GM23338 (cell line): ENCODE measurements at regions not wholly inside any gene's neighbourhood (a gene's known extent, or its start where the extent isn't known, plus 50 kb on each side); places are given as distances from the start of the nearest gene placed in this dataset.

Experiments
- CREB1 ChIP-seq: fragments of 250-450 bp; sonication (Bioruptor Pico); IDR thresholded peaks from 2 replicates; pipeline ENCODE4 v1.5.0; 2020; ENCODE audit warnings: low read depth, mild to moderate bottlenecking, moderate library complexity
- EZH2 ChIP-seq: fragments of 200-600 bp; sonication (generic); IDR thresholded peaks from one replicate; pipeline ENCODE4 v1.8.0; 2017; ENCODE audit warnings: antibody characterized with exemption, mild to moderate bottlenecking, low read depth; ENCODE audit not compliant: unreplicated experiment
- STAT1 ChIP-seq: IDR thresholded peaks from one replicate; pipeline ENCODE4 v1.6.1; 2016; ENCODE audit warnings: antibody characterized with exemption; ENCODE audit not compliant: unreplicated experiment
- ZNF114 ChIP-seq: fragments of 250-450 bp; sonication (Bioruptor Pico); IDR thresholded peaks from 2 replicates; pipeline ENCODE4 v1.5.0; 2020; ENCODE audit warnings: mild to moderate bottlenecking, moderate library complexity
- TF ChIP-seq, protein P1 (sequence below), 2 experiments: fragments of 200-600 bp in 1 of 2; sonication (generic) in 1 of 2; conservative IDR thresholded peaks; 2 replicates each; pipeline versions ENCODE4 v1.5.1 to v1.6.1; 2016 to 2017; ENCODE audit warnings: antibody characterized with exemption in 2 of 2, low read depth in 2 of 2, mild to moderate bottlenecking in 2 of 2, moderate library complexity in 1 of 2
- TF ChIP-seq, protein P2 (sequence below): IDR thresholded peaks from 2 replicates; pipeline ENCODE4 v1.6.1; 2016; ENCODE audit warnings: antibody characterized with exemption
- TF ChIP-seq, protein P3 (sequence below): IDR thresholded peaks from one replicate; pipeline ENCODE4 v1.6.1; 2018; ENCODE audit warnings: antibody characterized with exemption; ENCODE audit not compliant: unreplicated experiment

DNA sequence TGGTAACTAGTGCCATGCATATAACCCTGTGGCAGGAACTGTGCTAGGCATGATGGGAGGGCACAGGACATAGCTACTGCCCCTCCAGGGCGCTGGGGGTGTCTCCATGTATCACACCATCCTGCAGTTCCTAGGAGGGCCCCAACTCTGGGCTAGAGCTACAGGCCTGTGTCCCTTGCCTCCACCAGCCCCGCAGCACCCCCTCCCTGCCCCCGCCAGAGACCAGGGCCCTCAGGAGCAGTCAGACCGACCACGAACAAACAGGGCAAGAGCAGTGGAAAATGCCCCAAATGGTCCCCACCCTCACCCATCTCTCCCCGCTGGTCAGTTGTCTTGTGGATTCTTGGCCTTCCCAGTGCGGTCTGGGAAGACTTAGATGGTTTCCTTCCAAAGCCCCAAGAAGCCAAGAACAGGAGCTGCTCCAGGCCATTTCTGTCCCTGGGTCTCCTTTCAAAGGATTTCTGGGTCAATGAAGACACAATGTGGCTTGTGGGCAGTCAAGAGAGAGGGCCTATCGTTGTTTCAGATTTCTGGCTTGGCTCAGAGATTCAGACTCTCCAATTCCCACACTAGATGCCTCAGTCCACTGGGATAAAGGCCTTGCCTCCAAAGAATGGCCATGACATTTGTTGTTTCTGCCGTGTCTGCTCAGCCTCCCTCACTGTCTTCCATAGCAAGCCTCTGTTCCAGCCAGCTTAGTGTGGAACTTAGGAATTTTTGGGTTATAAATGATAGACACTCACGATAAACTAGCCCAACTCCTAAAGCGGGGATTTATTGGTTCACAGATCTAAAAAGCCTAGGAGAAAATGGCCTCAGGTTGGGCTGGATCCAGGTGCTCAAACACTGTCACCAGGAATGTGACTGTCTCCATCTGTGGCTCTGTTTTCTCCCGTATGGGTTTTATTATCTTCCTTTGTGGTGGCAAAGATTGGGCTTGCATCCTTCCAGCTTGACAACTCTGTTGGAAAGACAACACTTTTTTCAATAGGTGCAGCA is 80.6 kb downstream of the LSM3 start:
- TF ChIP-seq, protein P1, sequence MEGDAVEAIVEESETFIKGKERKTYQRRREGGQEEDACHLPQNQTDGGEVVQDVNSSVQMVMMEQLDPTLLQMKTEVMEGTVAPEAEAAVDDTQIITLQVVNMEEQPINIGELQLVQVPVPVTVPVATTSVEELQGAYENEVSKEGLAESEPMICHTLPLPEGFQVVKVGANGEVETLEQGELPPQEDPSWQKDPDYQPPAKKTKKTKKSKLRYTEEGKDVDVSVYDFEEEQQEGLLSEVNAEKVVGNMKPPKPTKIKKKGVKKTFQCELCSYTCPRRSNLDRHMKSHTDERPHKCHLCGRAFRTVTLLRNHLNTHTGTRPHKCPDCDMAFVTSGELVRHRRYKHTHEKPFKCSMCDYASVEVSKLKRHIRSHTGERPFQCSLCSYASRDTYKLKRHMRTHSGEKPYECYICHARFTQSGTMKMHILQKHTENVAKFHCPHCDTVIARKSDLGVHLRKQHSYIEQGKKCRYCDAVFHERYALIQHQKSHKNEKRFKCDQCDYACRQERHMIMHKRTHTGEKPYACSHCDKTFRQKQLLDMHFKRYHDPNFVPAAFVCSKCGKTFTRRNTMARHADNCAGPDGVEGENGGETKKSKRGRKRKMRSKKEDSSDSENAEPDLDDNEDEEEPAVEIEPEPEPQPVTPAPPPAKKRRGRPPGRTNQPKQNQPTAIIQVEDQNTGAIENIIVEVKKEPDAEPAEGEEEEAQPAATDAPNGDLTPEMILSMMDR (conservative IDR thresholded peaks at IDR 0.05; ENCODE audit: low read depth in 2 of 2): no peak
- no peak for TF ChIP-seq STAT1
- TF ChIP-seq, protein P2, sequence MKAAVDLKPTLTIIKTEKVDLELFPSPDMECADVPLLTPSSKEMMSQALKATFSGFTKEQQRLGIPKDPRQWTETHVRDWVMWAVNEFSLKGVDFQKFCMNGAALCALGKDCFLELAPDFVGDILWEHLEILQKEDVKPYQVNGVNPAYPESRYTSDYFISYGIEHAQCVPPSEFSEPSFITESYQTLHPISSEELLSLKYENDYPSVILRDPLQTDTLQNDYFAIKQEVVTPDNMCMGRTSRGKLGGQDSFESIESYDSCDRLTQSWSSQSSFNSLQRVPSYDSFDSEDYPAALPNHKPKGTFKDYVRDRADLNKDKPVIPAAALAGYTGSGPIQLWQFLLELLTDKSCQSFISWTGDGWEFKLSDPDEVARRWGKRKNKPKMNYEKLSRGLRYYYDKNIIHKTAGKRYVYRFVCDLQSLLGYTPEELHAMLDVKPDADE: no peak
- TF ChIP-seq ZNF114: no peak
- no peak for TF ChIP-seq EZH2
- TF ChIP-seq, protein P3, sequence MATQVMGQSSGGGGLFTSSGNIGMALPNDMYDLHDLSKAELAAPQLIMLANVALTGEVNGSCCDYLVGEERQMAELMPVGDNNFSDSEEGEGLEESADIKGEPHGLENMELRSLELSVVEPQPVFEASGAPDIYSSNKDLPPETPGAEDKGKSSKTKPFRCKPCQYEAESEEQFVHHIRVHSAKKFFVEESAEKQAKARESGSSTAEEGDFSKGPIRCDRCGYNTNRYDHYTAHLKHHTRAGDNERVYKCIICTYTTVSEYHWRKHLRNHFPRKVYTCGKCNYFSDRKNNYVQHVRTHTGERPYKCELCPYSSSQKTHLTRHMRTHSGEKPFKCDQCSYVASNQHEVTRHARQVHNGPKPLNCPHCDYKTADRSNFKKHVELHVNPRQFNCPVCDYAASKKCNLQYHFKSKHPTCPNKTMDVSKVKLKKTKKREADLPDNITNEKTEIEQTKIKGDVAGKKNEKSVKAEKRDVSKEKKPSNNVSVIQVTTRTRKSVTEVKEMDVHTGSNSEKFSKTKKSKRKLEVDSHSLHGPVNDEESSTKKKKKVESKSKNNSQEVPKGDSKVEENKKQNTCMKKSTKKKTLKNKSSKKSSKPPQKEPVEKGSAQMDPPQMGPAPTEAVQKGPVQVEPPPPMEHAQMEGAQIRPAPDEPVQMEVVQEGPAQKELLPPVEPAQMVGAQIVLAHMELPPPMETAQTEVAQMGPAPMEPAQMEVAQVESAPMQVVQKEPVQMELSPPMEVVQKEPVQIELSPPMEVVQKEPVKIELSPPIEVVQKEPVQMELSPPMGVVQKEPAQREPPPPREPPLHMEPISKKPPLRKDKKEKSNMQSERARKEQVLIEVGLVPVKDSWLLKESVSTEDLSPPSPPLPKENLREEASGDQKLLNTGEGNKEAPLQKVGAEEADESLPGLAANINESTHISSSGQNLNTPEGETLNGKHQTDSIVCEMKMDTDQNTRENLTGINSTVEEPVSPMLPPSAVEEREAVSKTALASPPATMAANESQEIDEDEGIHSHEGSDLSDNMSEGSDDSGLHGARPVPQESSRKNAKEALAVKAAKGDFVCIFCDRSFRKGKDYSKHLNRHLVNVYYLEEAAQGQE: no peak
- TF ChIP-seq CREB1 (CRISPR knock-in tag): no peak
